ENCODE measurements at regions not wholly inside any gene's neighbourhood (a gene's known extent, or its start where the extent isn't known, plus 50 kb on each side); places are given as distances from the start of the nearest gene placed in this dataset.

DNA sequence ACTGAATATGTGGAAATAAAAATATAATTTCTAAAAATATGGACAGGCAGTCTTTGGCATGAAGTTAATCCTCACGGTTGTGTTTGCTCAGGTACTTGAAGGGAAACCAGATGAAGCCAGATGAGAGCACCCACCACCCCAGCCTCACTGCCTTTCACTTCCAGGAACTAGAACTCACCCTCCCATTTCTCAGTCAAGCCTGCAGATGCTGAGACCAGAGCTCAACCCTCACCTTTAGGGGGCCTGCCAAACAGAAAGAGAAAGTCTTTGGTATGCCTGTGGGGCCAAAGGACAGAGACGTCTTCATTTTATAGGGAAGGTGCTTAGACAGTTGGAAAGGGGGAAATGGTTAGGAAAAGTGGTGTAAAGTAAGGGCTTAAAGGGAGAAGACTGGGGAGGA, 252.8 kb upstream of the PLET1 start:
- DNase-seq (ENCODE audit: low read depth, low spot score) (no peak), FAIRE-seq (no peak)
- Histone ChIP-seq H3K79me2 (ENCODE audit: control insufficient read depth, insufficient read depth, low read length) (no peaks in the 10 kb centered on the region), H3K4me1 (ENCODE audit: control insufficient read depth, extremely low read depth, insufficient read depth, low read length) (no peaks in the 10 kb centered on the region), H3K9me1 (replicated peaks; ENCODE audit: control insufficient read depth, extremely low read depth, insufficient read depth, low read length) (no peaks in the 10 kb centered on the region), H4K20me1 (replicated peaks; ENCODE audit: control insufficient read depth, extremely low read depth, insufficient read depth, low read length) (no peaks in the 10 kb centered on the region), H2AFZ (ENCODE audit: low read depth, low read length) (no peak overlapping the region), H3K9ac (replicated peaks; ENCODE audit: extremely low read depth, insufficient read depth, low read length) (no peak overlapping the region), H3K4me2 (ENCODE audit: insufficient read depth, low read length) (no peak overlapping the region), H3K27ac (ENCODE audit: insufficient read depth, low read depth, low read length) (no peak overlapping the region), H3K9me3 (replicated peaks; ENCODE audit: control insufficient read depth, insufficient read depth, low read length) (no peaks in the 10 kb centered on the region), H3K27me3 (ENCODE audit: control insufficient read depth in 2 of 2, insufficient read depth in 2 of 2, low read length in 2 of 2) (no peaks in the 10 kb centered on the region), H3K4me3 (replicated peaks in 1 of 3; ENCODE audit: insufficient read depth in 1 of 3, low read depth in 1 of 3, low read length in 3 of 3) (no peak overlapping the region), H3K36me3 (ENCODE audit: control insufficient read depth in 2 of 2, extremely low read depth in 1 of 2, insufficient read depth in 2 of 2, low read length in 2 of 2) (no peaks in the 10 kb centered on the region)
- TF ChIP-seq EZH2 (IDR thresholded peaks at IDR 0.05; ENCODE audit: borderline replicate concordance, low read depth, low read length, severe bottlenecking) (no peak), POLR2A (IDR thresholded peaks at IDR 0.05; ENCODE audit: low read depth, low read length) (no peak), MYC (IDR thresholded peaks at IDR 0.05; ENCODE audit: low read depth, low read length) (no peak)
- TF ChIP-seq, protein P1, sequence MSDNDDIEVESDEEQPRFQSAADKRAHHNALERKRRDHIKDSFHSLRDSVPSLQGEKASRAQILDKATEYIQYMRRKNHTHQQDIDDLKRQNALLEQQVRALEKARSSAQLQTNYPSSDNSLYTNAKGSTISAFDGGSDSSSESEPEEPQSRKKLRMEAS (IDR thresholded peaks at IDR 0.05; ENCODE audit: insufficient read depth, insufficient read length): no peak
- intact Hi-C loops (cut with micrococcal nuclease) (no loop called here), dilution Hi-C loops (cut with MboI; ENCODE audit: extremely low pct_ligation_motif_present, low sequenced_read_pairs) (no loop called here)
- CTCF ChIA-PET: no interaction called here
- POLR2A ChIA-PET: no interaction called here
- BruUV-seq (replicated peaks): no TSS peak

DNA sequence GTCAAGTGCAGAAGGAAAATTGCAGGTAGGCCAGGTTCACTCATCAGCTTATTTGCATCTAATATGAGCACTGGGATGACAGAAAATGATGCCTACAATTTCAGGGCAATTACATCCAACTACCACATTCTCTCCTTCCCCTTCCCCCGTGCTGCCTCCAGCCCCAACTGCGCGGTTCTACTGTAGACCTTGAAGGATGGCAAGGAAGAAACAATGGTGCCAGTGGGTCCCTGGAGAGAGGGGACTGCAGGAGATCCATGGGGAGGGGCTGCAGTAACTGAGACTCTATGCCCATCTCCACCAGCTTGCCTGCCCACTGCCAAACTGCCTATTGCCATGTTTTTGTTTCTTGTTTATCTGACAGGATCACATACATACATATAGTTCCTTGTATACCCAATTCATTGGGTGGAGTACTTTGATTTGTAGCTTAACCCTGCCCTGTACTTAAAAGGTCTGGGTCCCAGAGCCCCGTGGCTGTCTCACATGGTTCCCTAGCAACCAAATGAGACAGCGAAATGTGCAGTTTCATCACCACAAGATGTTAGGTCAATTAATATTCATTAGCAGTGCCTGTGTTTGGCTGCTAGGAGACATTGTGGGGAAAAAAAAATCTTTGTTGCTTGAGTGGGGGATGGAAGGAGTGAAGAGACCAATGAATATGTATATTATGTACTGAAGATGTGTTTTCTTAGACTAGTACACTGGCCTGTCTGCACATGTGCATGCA, 253.5 kb upstream of the PLET1 start:
- TF ChIP-seq POLR2AphosphoS5 (IDR thresholded peaks at IDR 0.05; ENCODE audit: insufficient read depth, low read depth, low read length): no peak
- no peak for TF ChIP-seq EZH2 (IDR thresholded peaks at IDR 0.05; ENCODE audit: borderline replicate concordance, low read depth, low read length, severe bottlenecking)
- no peak for TF ChIP-seq MYC (IDR thresholded peaks at IDR 0.05; ENCODE audit: low read depth, low read length)
- TF ChIP-seq POLR2A (IDR thresholded peaks at IDR 0.05; ENCODE audit: low read depth, low read length): no peak
- TF ChIP-seq GATA2 (IDR thresholded peaks at IDR 0.05; ENCODE audit: insufficient read depth, insufficient read length, low read depth, low read length): no peak
- intact Hi-C loops (cut with micrococcal nuclease): no loop called here
- CTCF ChIA-PET: no interaction called here

More for the DNA sequence above, 253.5 kb upstream of the PLET1 start:
- no peak for FAIRE-seq
- Histone ChIP-seq H2AFZ (ENCODE audit: low read depth, low read length) (no peak overlapping the region), H3K4me3 (replicated peaks in 1 of 3; ENCODE audit: insufficient read depth in 1 of 3, low read depth in 1 of 3, low read length in 3 of 3) (no peak overlapping the region), H3K36me3 (ENCODE audit: control insufficient read depth in 2 of 2, extremely low read depth in 1 of 2, insufficient read depth in 2 of 2, low read length in 2 of 2) (no peaks in the 10 kb centered on the region), H3K9me3 (replicated peaks; ENCODE audit: control insufficient read depth, insufficient read depth, low read length) (no peaks in the 10 kb centered on the region), H3K27me3 (ENCODE audit: control insufficient read depth in 2 of 2, insufficient read depth in 2 of 2, low read length in 2 of 2) (no peaks in the 10 kb centered on the region), H3K9me1 (replicated peaks; ENCODE audit: control insufficient read depth, extremely low read depth, insufficient read depth, low read length) (no peaks in the 10 kb centered on the region), H3K27ac (ENCODE audit: insufficient read depth, low read depth, low read length) (no peak overlapping the region), H3K4me2 (ENCODE audit: insufficient read depth, low read length) (no peak overlapping the region), H3K79me2 (ENCODE audit: control insufficient read depth, insufficient read depth, low read length) (no peaks in the 10 kb centered on the region), H3K9ac (replicated peaks; ENCODE audit: extremely low read depth, insufficient read depth, low read length) (no peak overlapping the region), H4K20me1 (replicated peaks; ENCODE audit: control insufficient read depth, extremely low read depth, insufficient read depth, low read length) (no peaks in the 10 kb centered on the region), H3K4me1 (ENCODE audit: control insufficient read depth, extremely low read depth, insufficient read depth, low read length) (no peaks in the 10 kb centered on the region)
- BruUV-seq (replicated peaks): no TSS peak
- no peak for DNase-seq (ENCODE audit: low read depth, low spot score)
- dilution Hi-C loops (cut with MboI; ENCODE audit: extremely low pct_ligation_motif_present, low sequenced_read_pairs): no loop called here
- POLR2A ChIA-PET: no interaction called here
